PC-9 (cell line): ENCODE measurements at regions not wholly inside any gene's neighbourhood (a gene's known extent, or its start where the extent isn't known, plus 50 kb on each side); places are given as distances from the start of the nearest gene placed in this dataset.

Source experiments
- BruUV-seq: library from RNA; stranded (reverse); fragments of 400-500 nt; replicated peaks from 2 replicates; lab custom pipeline; 2021; lab: Mats Ljungman, UMichigan
- CTCF ChIA-PET: fragments of 300-600 bp; sonication (Branson Sonifier 250); formaldehyde crosslinking; loops from one replicate; lab custom pipeline; 2022; ENCODE audit warnings: antibody characterized with exemption; lab: Charles Lee
- POLR2A ChIA-PET: fragments of 300-600 bp; sonication (Branson Sonifier 250); formaldehyde crosslinking; loops from one replicate; lab custom pipeline; 2022; ENCODE audit warnings: antibody characterized with exemption; ENCODE audit not compliant: unreplicated experiment; lab: Charles Lee
- DNase-seq, 2 experiments: peaks; one replicate each; pipeline versions ENCODE4 v3.0.0 to v3.0.0-alpha.2; 2015 to 2022; ENCODE audit warnings: mixed read lengths in 1 of 2
- H2AFZ ChIP-seq: fragments of 200-600 bp; sonication (generic); 2 replicates; pipeline ENCODE4 v1.8.1; 2017; ENCODE audit warnings: antibody characterized with exemption
- H3F3A ChIP-seq: fragments of 200-600 bp; sonication (generic); 2 replicates; pipeline ENCODE4 v1.8.1; 2017; ENCODE audit warnings: antibody characterized with exemption, mild to moderate bottlenecking, low read depth; ENCODE audit not compliant: insufficient read depth
- H3K27ac ChIP-seq: fragments of 200-600 bp; sonication (generic); 2 replicates; pipeline ENCODE4 v1.6.1; 2016; ENCODE audit warnings: mixed run types
- H3K27me3 ChIP-seq: fragments of 200-600 bp; sonication (generic); 2 replicates; pipeline ENCODE4 v1.6.1; 2016; ENCODE audit warnings: low read depth, mixed run types; ENCODE audit not compliant: insufficient read depth
- H3K36me3 ChIP-seq: fragments of 200-600 bp; sonication (generic); 2 replicates; pipeline ENCODE4 v1.6.1; 2016; ENCODE audit warnings: low read depth, mixed run types
- H3K4me1 ChIP-seq: fragments of 200-600 bp; sonication (generic); replicated peaks from 2 replicates; pipeline ENCODE4 v1.6.1; 2016; ENCODE audit warnings: mixed run types; ENCODE audit not compliant: insufficient read depth
- H3K4me2 ChIP-seq: fragments of 200-600 bp; sonication (generic); 2 replicates; pipeline ENCODE4 v1.6.1; 2017; ENCODE audit warnings: mixed run types
- H3K4me3 ChIP-seq: fragments of 200-600 bp; sonication (generic); 2 replicates; pipeline ENCODE4 v1.6.1; 2016; ENCODE audit warnings: mixed run types
- H3K79me2 ChIP-seq: fragments of 200-600 bp; sonication (generic); 2 replicates; pipeline ENCODE4 v1.6.1; 2017; ENCODE audit warnings: low read depth, mixed run types
- H3K9me2 ChIP-seq: fragments of 200-600 bp; sonication (generic); 2 replicates; pipeline ENCODE4 v1.8.1; 2017; ENCODE audit warnings: mild to moderate bottlenecking; ENCODE audit not compliant: insufficient read depth
- H3K9me3 ChIP-seq: fragments of 200-600 bp; sonication (generic); 2 replicates; pipeline ENCODE4 v1.8.1; 2016; ENCODE audit warnings: low read depth; ENCODE audit not compliant: insufficient read depth
- H4K20me1 ChIP-seq: fragments of 200-600 bp; sonication (generic); 2 replicates; pipeline ENCODE4 v1.8.1; 2017; ENCODE audit not compliant: insufficient read depth
- EZH2 ChIP-seq: fragments of 200-600 bp; sonication (generic); IDR thresholded peaks from 2 replicates; pipeline ENCODE4 v1.8.0; 2017; ENCODE audit warnings: antibody characterized with exemption, low read depth
- intact Hi-C: fragments of 100-400 bp; cut with micrococcal nuclease; formaldehyde crosslinking; loops from one replicate; pipeline ENCODE4 v1.10.0; 2022; ENCODE audit not compliant: unreplicated experiment
- TF ChIP-seq, protein P1 (sequence below): fragments of 200-600 bp; sonication (generic); conservative IDR thresholded peaks from 2 replicates; pipeline ENCODE4 v1.6.1; 2017; ENCODE audit warnings: mixed run types, antibody characterized with exemption, mild to moderate bottlenecking, moderate library complexity

DNA sequence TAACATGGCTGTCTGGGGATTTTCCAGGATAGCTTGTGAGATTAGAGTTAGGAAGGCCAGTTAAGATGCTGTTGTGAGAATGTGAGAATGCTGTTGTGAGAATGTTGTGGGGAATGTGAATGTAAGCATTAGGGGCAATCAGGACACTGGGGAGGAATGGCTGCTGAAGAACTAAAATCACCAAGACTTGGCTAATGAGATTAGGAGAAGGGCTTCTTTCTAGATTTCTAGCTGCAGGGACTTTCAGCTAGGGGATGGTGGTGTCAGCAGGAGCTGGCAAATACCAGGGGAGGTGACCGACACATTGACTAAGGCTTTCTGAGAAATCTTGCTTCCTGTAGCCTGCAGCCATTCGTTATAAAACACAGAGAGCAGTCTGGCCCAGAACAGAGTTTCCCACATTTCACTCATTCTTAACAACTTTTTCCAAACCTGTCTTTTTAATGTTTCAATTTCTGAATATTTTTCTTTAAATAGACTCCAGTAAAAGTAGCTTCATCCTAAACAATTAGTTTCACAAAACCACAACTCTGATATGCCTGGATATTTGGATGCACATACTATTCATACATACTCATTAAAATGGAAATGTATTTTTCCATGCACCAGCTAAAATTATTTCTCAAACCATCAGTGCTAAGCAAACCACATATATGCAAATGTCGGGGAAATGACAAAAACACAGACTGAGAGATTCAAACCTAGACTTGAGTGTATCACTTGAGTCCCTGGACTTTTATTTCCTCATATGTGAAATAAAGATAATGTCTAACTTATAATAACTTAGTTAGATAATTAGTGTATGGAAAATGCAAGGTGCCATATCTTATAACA, 89.3 kb upstream of the TNC start:
- Histone ChIP-seq H4K20me1 (no peaks in the 10 kb centered on the region), H3K4me3 (no peak overlapping the region), H3K36me3 (no peaks in the 10 kb centered on the region), H3K27me3 (no peaks in the 10 kb centered on the region), H3F3A (peaks cover 7% of the 10 kb centered on the region; the same call in 1 of the 2 replicates), H3K4me2 (no peak overlapping the region), H3K79me2 (no peaks in the 10 kb centered on the region), H3K9me3 (0 out of 2 replicates have a peak, but pooled peaks cover under 1% of the 10 kb centered on the region), H3K9me2 (no peaks in the 10 kb centered on the region), H3K27ac (no peak overlapping the region), H3K4me1 (peaks cover 24% of the 10 kb centered on the region), H2AFZ (no peak overlapping the region)
- POLR2A ChIA-PET, result no interaction called here
- CTCF ChIA-PET, result no interaction called here
- no peak for TF ChIP-seq EZH2
- TF ChIP-seq, protein P1, sequence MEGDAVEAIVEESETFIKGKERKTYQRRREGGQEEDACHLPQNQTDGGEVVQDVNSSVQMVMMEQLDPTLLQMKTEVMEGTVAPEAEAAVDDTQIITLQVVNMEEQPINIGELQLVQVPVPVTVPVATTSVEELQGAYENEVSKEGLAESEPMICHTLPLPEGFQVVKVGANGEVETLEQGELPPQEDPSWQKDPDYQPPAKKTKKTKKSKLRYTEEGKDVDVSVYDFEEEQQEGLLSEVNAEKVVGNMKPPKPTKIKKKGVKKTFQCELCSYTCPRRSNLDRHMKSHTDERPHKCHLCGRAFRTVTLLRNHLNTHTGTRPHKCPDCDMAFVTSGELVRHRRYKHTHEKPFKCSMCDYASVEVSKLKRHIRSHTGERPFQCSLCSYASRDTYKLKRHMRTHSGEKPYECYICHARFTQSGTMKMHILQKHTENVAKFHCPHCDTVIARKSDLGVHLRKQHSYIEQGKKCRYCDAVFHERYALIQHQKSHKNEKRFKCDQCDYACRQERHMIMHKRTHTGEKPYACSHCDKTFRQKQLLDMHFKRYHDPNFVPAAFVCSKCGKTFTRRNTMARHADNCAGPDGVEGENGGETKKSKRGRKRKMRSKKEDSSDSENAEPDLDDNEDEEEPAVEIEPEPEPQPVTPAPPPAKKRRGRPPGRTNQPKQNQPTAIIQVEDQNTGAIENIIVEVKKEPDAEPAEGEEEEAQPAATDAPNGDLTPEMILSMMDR, result no peak
- DNase-seq, result no peak
- intact Hi-C loops, result no loop called here
- BruUV-seq, result no TSS peak

DNA sequence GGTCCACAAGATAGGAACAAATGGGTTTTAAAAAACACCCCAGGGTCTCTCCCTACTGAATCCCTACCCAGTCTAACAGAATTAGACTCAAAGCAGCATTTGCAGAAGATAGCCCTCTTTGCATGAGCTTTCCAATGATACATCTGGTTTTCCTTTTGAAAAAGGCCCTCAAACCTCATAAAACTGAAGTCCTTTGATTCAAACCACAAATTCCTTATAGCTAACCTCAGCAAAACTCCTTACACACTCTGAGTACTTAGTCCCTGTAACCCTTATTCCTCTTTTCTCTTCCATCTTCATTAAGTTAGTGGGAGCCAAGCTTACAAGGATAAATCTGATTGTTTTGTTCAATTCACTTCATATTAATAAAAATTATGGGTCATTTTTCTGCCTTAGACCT, 90.5 kb upstream of the TNC start:
- H2AFZ ChIP-seq, result no peak overlapping the region
- H3K36me3 ChIP-seq, result no peaks in the 10 kb centered on the region
- no peaks in the 10 kb centered on the region for H3K79me2 ChIP-seq
- no peaks in the 10 kb centered on the region for H4K20me1 ChIP-seq
- H3K4me1 ChIP-seq, result peaks cover 27% of the 10 kb centered on the region
- no peak overlapping the region for H3K27ac ChIP-seq
- DNase-seq, result no peak
- no peak for TF ChIP-seq EZH2
- TF ChIP-seq, protein P1, result no peak
- no peaks in the 10 kb centered on the region for H3K9me2 ChIP-seq
- intact Hi-C loops, result no loop called here
- H3F3A ChIP-seq, result peaks cover 7% of the 10 kb centered on the region; the same call in 1 of the 2 replicates
- no TSS peak for BruUV-seq
- H3K9me3 ChIP-seq, result no peaks in the 10 kb centered on the region
- H3K4me2 ChIP-seq, result no peak overlapping the region
- H3K27me3 ChIP-seq, result no peaks in the 10 kb centered on the region
- H3K4me3 ChIP-seq, result no peak overlapping the region
- ChIA-PET POLR2A (no interaction called here), CTCF (no interaction called here)

DNA sequence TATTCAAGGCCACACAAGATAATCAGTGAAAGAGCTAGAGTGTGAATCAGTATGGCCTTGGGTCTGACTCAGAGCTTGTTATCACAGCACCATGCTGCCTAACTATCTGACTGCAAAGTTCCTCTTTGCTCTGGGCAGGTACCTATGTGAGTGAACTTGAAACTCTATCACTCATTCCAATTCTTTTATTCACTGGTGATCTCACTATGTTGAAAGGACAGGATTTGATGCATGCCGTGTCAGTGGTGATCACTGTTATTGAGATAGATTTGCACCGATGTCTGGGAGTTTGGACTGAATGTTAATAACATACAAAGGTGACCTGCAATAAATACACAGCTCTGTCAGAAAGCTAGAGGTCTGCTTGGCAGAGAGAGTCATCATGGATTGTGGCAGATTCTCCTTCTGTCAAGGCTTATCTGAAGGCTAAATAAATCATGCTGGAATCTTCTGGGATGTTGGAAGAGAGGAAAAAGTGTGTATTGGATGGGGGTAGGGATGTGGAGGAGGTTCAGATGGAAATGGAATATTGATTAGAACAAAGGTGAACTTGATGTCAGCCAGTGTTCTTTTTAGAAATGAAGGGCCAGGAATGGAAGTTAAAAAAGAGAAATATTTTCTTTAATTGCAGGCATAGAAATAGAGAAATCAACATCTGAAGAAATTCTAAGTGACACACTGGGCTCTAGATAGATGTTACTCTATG, 91.8 kb upstream of the TNC start:
- no peak overlapping the region for H3K4me3 ChIP-seq
- CTCF ChIA-PET, result no interaction called here
- H3K79me2 ChIP-seq, result no peaks in the 10 kb centered on the region
- H3F3A ChIP-seq, result peaks cover 7% of the 10 kb centered on the region; the same call in 1 of the 2 replicates
- H3K27me3 ChIP-seq, result no peaks in the 10 kb centered on the region
- no peaks in the 10 kb centered on the region for H3K9me3 ChIP-seq
- no peak overlapping the region for H3K27ac ChIP-seq
- DNase-seq, result peak in 1 of 2 experiments; percentile 58
- H3K9me2 ChIP-seq, result no peaks in the 10 kb centered on the region
- H4K20me1 ChIP-seq, result no peaks in the 10 kb centered on the region
- TF ChIP-seq, protein P1, result no peak
- no peak for TF ChIP-seq EZH2
- H2AFZ ChIP-seq, result no peak overlapping the region
- H3K4me2 ChIP-seq, result no peak overlapping the region
- POLR2A ChIA-PET, result interaction anchor here (0.9 kb wide), 1 partner anchor 89 kb away, joined by 4 read pairs; no protein-coding TSS in a partner anchor
- no TSS peak for BruUV-seq
- peaks cover 30% of the 10 kb centered on the region for H3K4me1 ChIP-seq
- intact Hi-C loops, result loop anchor here (5.0 kb wide), 1 partner anchor 87 kb away; no protein-coding TSS in a partner anchor
- no peaks in the 10 kb centered on the region for H3K36me3 ChIP-seq
